ENCODE measurements at regions not wholly inside any gene's neighbourhood (a gene's known extent, or its start where the extent isn't known, plus 50 kb on each side); places are given as distances from the start of the nearest gene placed in this dataset.

DNA sequence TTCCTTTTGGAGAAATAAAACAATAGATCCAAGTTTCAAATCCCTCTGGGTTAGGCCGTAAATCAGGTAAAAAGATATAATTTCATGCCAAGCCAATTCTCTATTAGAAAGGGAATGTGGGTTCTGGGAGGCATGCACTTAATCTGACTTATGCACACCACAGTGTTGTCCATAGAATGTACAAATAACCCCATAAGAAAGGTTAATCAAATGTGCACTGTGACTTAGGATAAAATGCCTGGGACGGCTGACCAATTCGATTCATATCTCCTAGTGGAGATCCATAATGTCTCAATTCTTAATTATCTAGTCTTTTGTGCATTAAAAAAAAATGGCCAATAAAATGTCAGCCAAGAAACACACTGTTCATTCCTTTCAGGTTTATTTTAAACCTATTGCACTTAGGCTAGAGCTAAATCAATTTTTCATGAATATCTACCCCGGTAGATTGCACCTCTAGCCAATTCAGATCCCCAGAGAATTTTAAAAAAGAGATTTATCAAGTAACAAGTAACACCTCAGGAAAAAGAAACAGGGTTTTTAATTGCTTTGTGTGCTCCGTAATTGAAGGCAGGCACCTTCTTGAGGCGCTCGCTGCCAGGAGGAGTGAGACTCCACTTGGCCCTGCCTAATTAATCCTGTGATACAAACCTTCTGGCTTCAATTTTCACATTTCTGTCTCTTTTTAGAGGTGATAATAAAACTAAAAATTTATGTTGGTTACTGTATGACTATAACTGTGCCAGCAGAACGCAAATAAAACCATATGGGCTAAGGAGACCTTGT lies 265.1 kb downstream of the ETV1 start:
- ATAC-seq (ENCODE audit: insufficient read depth, low read depth) (no peak), DNase-seq (no peak)
- no peak overlapping the region for H3K4me2 ChIP-seq (ENCODE audit: insufficient read depth, low read length)
- H3K27me3 ChIP-seq (ENCODE audit: insufficient read depth, low read length, poor library complexity), result no peaks in the 10 kb centered on the region
- H4K20me1 ChIP-seq (ENCODE audit: insufficient read depth, low read length), result no peaks in the 10 kb centered on the region
- no peaks in the 10 kb centered on the region for H3K36me3 ChIP-seq (ENCODE audit: insufficient read depth, low read length)
- H3K4me3 ChIP-seq (ENCODE audit: low read depth in 1 of 2, low read length in 2 of 2), result no peak overlapping the region
- no peak overlapping the region for H2AFZ ChIP-seq (ENCODE audit: low read depth, low read length)
- TF ChIP-seq EZH2 (IDR thresholded peaks at IDR 0.05; ENCODE audit: borderline replicate concordance, low read depth, low read length, severe bottlenecking), result no peak
- TF ChIP-seq, protein P1, sequence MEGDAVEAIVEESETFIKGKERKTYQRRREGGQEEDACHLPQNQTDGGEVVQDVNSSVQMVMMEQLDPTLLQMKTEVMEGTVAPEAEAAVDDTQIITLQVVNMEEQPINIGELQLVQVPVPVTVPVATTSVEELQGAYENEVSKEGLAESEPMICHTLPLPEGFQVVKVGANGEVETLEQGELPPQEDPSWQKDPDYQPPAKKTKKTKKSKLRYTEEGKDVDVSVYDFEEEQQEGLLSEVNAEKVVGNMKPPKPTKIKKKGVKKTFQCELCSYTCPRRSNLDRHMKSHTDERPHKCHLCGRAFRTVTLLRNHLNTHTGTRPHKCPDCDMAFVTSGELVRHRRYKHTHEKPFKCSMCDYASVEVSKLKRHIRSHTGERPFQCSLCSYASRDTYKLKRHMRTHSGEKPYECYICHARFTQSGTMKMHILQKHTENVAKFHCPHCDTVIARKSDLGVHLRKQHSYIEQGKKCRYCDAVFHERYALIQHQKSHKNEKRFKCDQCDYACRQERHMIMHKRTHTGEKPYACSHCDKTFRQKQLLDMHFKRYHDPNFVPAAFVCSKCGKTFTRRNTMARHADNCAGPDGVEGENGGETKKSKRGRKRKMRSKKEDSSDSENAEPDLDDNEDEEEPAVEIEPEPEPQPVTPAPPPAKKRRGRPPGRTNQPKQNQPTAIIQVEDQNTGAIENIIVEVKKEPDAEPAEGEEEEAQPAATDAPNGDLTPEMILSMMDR (IDR thresholded peaks at IDR 0.05; ENCODE audit: borderline replicate concordance, extremely low read depth, low read length, poor library complexity, severe bottlenecking), result no peak
- H3K9me3 ChIP-seq (ENCODE audit: insufficient read depth, low read length, severe bottlenecking), result no peaks in the 10 kb centered on the region
- no peaks in the 10 kb centered on the region for H3K4me1 ChIP-seq (ENCODE audit: insufficient read depth, low read length)
- no peaks in the 10 kb centered on the region for H3K79me2 ChIP-seq (ENCODE audit: insufficient read depth, low read length)
- no peak overlapping the region for H3K9ac ChIP-seq (ENCODE audit: low read depth, low read length)
- H3K27ac ChIP-seq (ENCODE audit: low read length), result no peak overlapping the region

GRCh38 chr7:13724977-13725566 lies 264.4 kb downstream of the ETV1 start:
- ATAC-seq (ENCODE audit: insufficient read depth, low read depth) (no peak), DNase-seq (no peak)
- Histone ChIP-seq H3K9ac (ENCODE audit: low read depth, low read length) (no peak overlapping the region), H2AFZ (ENCODE audit: low read depth, low read length) (no peak overlapping the region), H3K9me3 (ENCODE audit: insufficient read depth, low read length, severe bottlenecking) (no peaks in the 10 kb centered on the region), H3K27me3 (ENCODE audit: insufficient read depth, low read length, poor library complexity) (no peaks in the 10 kb centered on the region), H3K4me2 (ENCODE audit: insufficient read depth, low read length) (no peak overlapping the region), H3K27ac (ENCODE audit: low read length) (no peak overlapping the region), H3K4me1 (ENCODE audit: insufficient read depth, low read length) (no peaks in the 10 kb centered on the region), H3K79me2 (ENCODE audit: insufficient read depth, low read length) (no peaks in the 10 kb centered on the region), H3K4me3 (ENCODE audit: low read depth in 1 of 2, low read length in 2 of 2) (no peak overlapping the region), H4K20me1 (ENCODE audit: insufficient read depth, low read length) (no peaks in the 10 kb centered on the region), H3K36me3 (ENCODE audit: insufficient read depth, low read length) (no peaks in the 10 kb centered on the region)
- no peak for TF ChIP-seq EZH2 (IDR thresholded peaks at IDR 0.05; ENCODE audit: borderline replicate concordance, low read depth, low read length, severe bottlenecking)
- TF ChIP-seq, protein P1 (IDR thresholded peaks at IDR 0.05; ENCODE audit: borderline replicate concordance, extremely low read depth, low read length, poor library complexity, severe bottlenecking), result no peak

DNA sequence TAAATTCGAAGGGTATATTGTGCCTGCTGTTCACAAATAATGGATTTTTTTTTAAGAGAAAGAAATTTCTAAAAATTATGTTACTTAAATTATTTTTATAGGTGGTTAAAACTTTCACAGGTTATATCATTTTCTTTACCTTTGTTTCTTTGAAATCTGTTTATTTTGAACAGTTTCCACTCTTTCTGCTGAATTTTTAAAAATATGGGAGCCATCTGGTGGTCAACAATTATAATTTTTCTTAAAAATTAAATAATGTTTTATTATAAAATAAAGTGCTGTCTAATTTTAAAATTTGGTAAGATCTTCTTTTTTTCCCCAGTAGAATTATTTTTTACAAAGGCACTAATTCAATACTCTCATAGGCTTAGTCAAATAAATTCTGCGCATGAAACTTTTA lies 263.9 kb downstream of the ETV1 start:
- H3K4me3 ChIP-seq (ENCODE audit: low read depth in 1 of 2, low read length in 2 of 2), result no peak overlapping the region
- H3K36me3 ChIP-seq (ENCODE audit: insufficient read depth, low read length), result no peaks in the 10 kb centered on the region
- TF ChIP-seq EZH2 (IDR thresholded peaks at IDR 0.05; ENCODE audit: borderline replicate concordance, low read depth, low read length, severe bottlenecking), result no peak
- TF ChIP-seq, protein P1 (IDR thresholded peaks at IDR 0.05; ENCODE audit: borderline replicate concordance, extremely low read depth, low read length, poor library complexity, severe bottlenecking), result no peak
- H3K27me3 ChIP-seq (ENCODE audit: insufficient read depth, low read length, poor library complexity), result no peaks in the 10 kb centered on the region
- no peak overlapping the region for H3K27ac ChIP-seq (ENCODE audit: low read length)
- no peak overlapping the region for H2AFZ ChIP-seq (ENCODE audit: low read depth, low read length)
- no peak for DNase-seq
- H3K9ac ChIP-seq (ENCODE audit: low read depth, low read length), result no peak overlapping the region
- H3K4me1 ChIP-seq (ENCODE audit: insufficient read depth, low read length), result no peaks in the 10 kb centered on the region
- H4K20me1 ChIP-seq (ENCODE audit: insufficient read depth, low read length), result no peaks in the 10 kb centered on the region
- no peak overlapping the region for H3K4me2 ChIP-seq (ENCODE audit: insufficient read depth, low read length)
- no peak for ATAC-seq (ENCODE audit: insufficient read depth, low read depth)
- H3K9me3 ChIP-seq (ENCODE audit: insufficient read depth, low read length, severe bottlenecking), result no peaks in the 10 kb centered on the region
- H3K79me2 ChIP-seq (ENCODE audit: insufficient read depth, low read length), result no peaks in the 10 kb centered on the region

All from DND-41 (cell line).